ENCODE measurements at regions not wholly inside any gene's neighbourhood (a gene's known extent, or its start where the extent isn't known, plus 50 kb on each side); places are given as distances from the start of the nearest gene placed in this dataset.

- Mint-ChIP-seq H3K36me3 (peaks cover 0 to 29% (median 12%) of the 10 kb centered on the region in 3 donors), H3K27ac (peak overlapping the region in 3 of 8 donors; percentile 0 to 33 (median 29)), H3K9me3 (no peaks in the 10 kb centered on the region), H3K4me1 (peaks cover 2 to 14% (median 5%) of the 10 kb centered on the region in 3 donors), H3K27me3 (no peaks in the 10 kb centered on the region), H3K4me3 (no peak overlapping the region)
- Histone ChIP-seq H3K4me1 (ENCODE audit: insufficient read depth, low read length) (no peaks in the 10 kb centered on the region), H3K36me3 (ENCODE audit: insufficient read depth, low read length) (no peaks in the 10 kb centered on the region), H3K4me3 (ENCODE audit: low read length) (no peak overlapping the region), H3K27me3 (ENCODE audit: insufficient read depth, low read length, poor library complexity, severe bottlenecking) (no peaks in the 10 kb centered on the region), H3K27ac (ENCODE audit: low read depth, low read length) (no peak overlapping the region), H3K9me3 (ENCODE audit: low read length) (no peaks in the 10 kb centered on the region)
- no peak for DNase-seq
- ChIA-PET CTCF (no interaction called here), POLR2A (no interaction called here)
Observed at GRCh38 chr1:113007706-113008364, 51.8 kb upstream of the SLC16A1 start.

DNA sequence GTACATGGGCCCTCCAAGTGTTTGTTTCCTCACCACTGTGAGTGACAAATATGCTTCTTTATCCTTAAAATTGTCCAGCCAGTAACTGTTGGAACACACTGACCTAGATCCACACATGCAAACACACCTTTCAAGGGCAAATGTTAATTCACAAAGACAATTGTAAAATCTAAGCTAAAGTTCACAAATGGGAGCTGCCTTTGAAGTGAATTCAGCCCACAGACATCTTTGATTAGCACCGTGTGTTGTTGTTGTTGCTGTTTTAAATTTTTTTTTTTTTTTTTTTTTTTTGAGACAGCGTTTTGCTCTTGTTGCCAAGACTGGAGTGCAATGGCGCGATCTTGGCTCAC, 52.3 kb upstream of the SLC16A1 start:
- Histone ChIP-seq H3K27ac (ENCODE audit: low read depth, low read length) (no peak overlapping the region), H3K9me3 (ENCODE audit: low read length) (no peaks in the 10 kb centered on the region), H3K27me3 (ENCODE audit: insufficient read depth, low read length, poor library complexity, severe bottlenecking) (no peaks in the 10 kb centered on the region), H3K4me3 (ENCODE audit: low read length) (no peak overlapping the region), H3K4me1 (ENCODE audit: insufficient read depth, low read length) (no peaks in the 10 kb centered on the region), H3K36me3 (ENCODE audit: insufficient read depth, low read length) (no peaks in the 10 kb centered on the region)
- no peaks in the 10 kb centered on the region for H3K9me3 Mint-ChIP-seq
- no peak overlapping the region for H3K4me3 Mint-ChIP-seq
- peak overlapping the region in 2 of 8 donors; percentile 0 to 29 for H3K27ac Mint-ChIP-seq
- no peak for DNase-seq
- peaks cover 2 to 17% (median 7%) of the 10 kb centered on the region in 3 donors for H3K4me1 Mint-ChIP-seq
- POLR2A ChIA-PET, result no interaction called here
- H3K36me3 Mint-ChIP-seq, result peaks cover 0 to 26% (median 12%) of the 10 kb centered on the region in 3 donors
- no peaks in the 10 kb centered on the region for H3K27me3 Mint-ChIP-seq
- CTCF ChIA-PET, result no interaction called here

- DNase-seq, result no peak
- Mint-ChIP-seq H3K4me1 (peaks cover 2 to 16% (median 7%) of the 10 kb centered on the region in 3 donors), H3K36me3 (peaks cover 0 to 16% (median 6%) of the 10 kb centered on the region in 3 donors), H3K27ac (peak overlapping the region in 2 of 8 donors; percentile 19 to 26), H3K27me3 (no peaks in the 10 kb centered on the region), H3K4me3 (no peak overlapping the region), H3K9me3 (no peaks in the 10 kb centered on the region)
- no peaks in the 10 kb centered on the region for H3K4me1 ChIP-seq (ENCODE audit: insufficient read depth, low read length)
- H3K27ac ChIP-seq (ENCODE audit: low read depth, low read length), result no peak overlapping the region
- CTCF ChIA-PET, result interaction anchor here (0.7 kb wide), 1 partner anchor 626 kb away, joined by 3 read pairs; no protein-coding TSS in a partner anchor
- POLR2A ChIA-PET, result no interaction called here
- no peaks in the 10 kb centered on the region for H3K36me3 ChIP-seq (ENCODE audit: insufficient read depth, low read length)
- H3K27me3 ChIP-seq (ENCODE audit: insufficient read depth, low read length, poor library complexity, severe bottlenecking), result no peaks in the 10 kb centered on the region
- H3K4me3 ChIP-seq (ENCODE audit: low read length), result no peak overlapping the region
- no peaks in the 10 kb centered on the region for H3K9me3 ChIP-seq (ENCODE audit: low read length)
Observed at GRCh38 chr1:113012149-113012548, 56.2 kb upstream of the SLC16A1 start.

DNA sequence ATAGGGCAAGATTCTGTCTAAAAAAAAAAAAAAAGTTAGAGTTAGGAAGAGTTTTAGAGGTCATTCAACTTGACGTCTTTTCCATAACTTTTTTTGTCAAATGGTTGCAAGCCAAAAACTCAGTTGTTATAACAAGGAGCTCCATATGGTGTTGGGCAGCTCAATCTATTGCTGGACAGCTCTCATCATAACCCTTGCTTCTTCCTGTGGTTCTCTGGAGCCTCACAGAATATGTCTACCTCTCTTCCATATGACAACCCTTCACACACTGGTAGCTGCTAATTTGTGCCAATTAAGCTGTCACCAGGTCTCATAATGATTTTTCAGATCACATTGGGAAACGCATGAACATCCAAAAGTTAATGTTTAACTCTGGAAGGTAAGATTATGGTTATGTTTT, 57.8 kb upstream of the SLC16A1 start:
- no peaks in the 10 kb centered on the region for H3K9me3 ChIP-seq (ENCODE audit: low read length)
- Mint-ChIP-seq H3K27ac (no peak overlapping the region), H3K36me3 (peaks cover 0 to 6% (median 0%) of the 10 kb centered on the region in 3 donors), H3K4me3 (no peak overlapping the region), H3K27me3 (no peaks in the 10 kb centered on the region), H3K9me3 (no peaks in the 10 kb centered on the region), H3K4me1 (peaks cover 2 to 14% (median 7%) of the 10 kb centered on the region in 3 donors)
- no peaks in the 10 kb centered on the region for H3K27me3 ChIP-seq (ENCODE audit: insufficient read depth, low read length, poor library complexity, severe bottlenecking)
- POLR2A ChIA-PET, result no interaction called here
- no peaks in the 10 kb centered on the region for H3K36me3 ChIP-seq (ENCODE audit: insufficient read depth, low read length)
- no peak overlapping the region for H3K27ac ChIP-seq (ENCODE audit: low read depth, low read length)
- no peak overlapping the region for H3K4me3 ChIP-seq (ENCODE audit: low read length)
- H3K4me1 ChIP-seq (ENCODE audit: insufficient read depth, low read length), result no peaks in the 10 kb centered on the region
- CTCF ChIA-PET, result no interaction called here
- DNase-seq, result no peak

- POLR2A ChIA-PET, result no interaction called here
- no peak for DNase-seq
- Histone ChIP-seq H3K27ac (ENCODE audit: low read depth, low read length) (no peak overlapping the region), H3K9me3 (ENCODE audit: low read length) (no peaks in the 10 kb centered on the region), H3K27me3 (ENCODE audit: insufficient read depth, low read length, poor library complexity, severe bottlenecking) (no peaks in the 10 kb centered on the region), H3K4me1 (ENCODE audit: insufficient read depth, low read length) (no peaks in the 10 kb centered on the region), H3K36me3 (ENCODE audit: insufficient read depth, low read length) (no peaks in the 10 kb centered on the region), H3K4me3 (ENCODE audit: low read length) (no peak overlapping the region)
- Mint-ChIP-seq H3K27ac (no peak overlapping the region), H3K4me1 (peaks cover 2 to 14% (median 7%) of the 10 kb centered on the region in 3 donors), H3K9me3 (no peaks in the 10 kb centered on the region), H3K27me3 (no peaks in the 10 kb centered on the region), H3K4me3 (no peak overlapping the region), H3K36me3 (peaks cover 0 to 4% (median 0%) of the 10 kb centered on the region in 3 donors)
- CTCF ChIA-PET, result interaction anchor here (1.0 kb wide), 1 partner anchor 58 kb away, joined by 3 read pairs; no protein-coding TSS in a partner anchor
Observed at GRCh38 chr1:113014508-113014907, 58.5 kb upstream of the LRIG2 start.

DNA sequence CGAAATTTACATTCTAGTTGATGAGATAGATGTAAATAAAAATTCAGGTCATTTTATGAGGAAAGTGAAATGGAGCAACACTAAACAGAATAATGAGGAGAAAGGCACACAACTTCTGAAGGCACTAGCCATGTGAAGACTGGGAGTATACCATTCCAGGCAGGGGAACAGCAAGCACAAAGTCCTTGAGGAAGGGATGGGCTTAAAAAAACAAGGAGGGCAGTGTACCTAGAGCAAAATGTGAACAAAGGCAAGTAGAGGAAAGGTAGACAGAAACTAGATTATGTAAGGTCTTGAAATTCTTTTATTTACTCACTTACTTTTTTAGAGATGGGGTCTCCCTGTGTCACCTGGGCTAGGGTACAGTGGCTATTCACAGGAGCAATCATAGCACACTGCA, 54.1 kb upstream of the LRIG2 start:
- Mint-ChIP-seq H3K9me3 (no peaks in the 10 kb centered on the region), H3K27ac (peak overlapping the region in 2 of 8 donors; percentile 66 to 86), H3K4me1 (no peaks in the 10 kb centered on the region), H3K27me3 (no peaks in the 10 kb centered on the region), H3K4me3 (no peak overlapping the region), H3K36me3 (peaks cover 0 to 1% (median 0%) of the 10 kb centered on the region in 3 donors)
- POLR2A ChIA-PET, result no interaction called here
- CTCF ChIA-PET, result no interaction called here
- H3K27me3 ChIP-seq (ENCODE audit: insufficient read depth, low read length, poor library complexity, severe bottlenecking), result no peaks in the 10 kb centered on the region
- no peak overlapping the region for H3K27ac ChIP-seq (ENCODE audit: low read depth, low read length)
- H3K9me3 ChIP-seq (ENCODE audit: low read length), result no peaks in the 10 kb centered on the region
- H3K4me3 ChIP-seq (ENCODE audit: low read length), result no peak overlapping the region
- DNase-seq, result no peak
- H3K36me3 ChIP-seq (ENCODE audit: insufficient read depth, low read length), result no peaks in the 10 kb centered on the region
- H3K4me1 ChIP-seq (ENCODE audit: insufficient read depth, low read length), result no peaks in the 10 kb centered on the region

- no peak overlapping the region for H3K27ac ChIP-seq (ENCODE audit: low read depth, low read length)
- ChIA-PET CTCF (no interaction called here), POLR2A (no interaction called here)
- H3K4me1 ChIP-seq (ENCODE audit: insufficient read depth, low read length), result no peaks in the 10 kb centered on the region
- Mint-ChIP-seq H3K36me3 (peaks cover 0 to 5% (median 0%) of the 10 kb centered on the region in 3 donors), H3K4me1 (no peaks in the 10 kb centered on the region), H3K9me3 (no peaks in the 10 kb centered on the region), H3K27ac (peak overlapping the region in 3 of 8 donors; percentile 28 to 83 (median 67)), H3K4me3 (no peak overlapping the region), H3K27me3 (no peaks in the 10 kb centered on the region)
- H3K36me3 ChIP-seq (ENCODE audit: insufficient read depth, low read length), result no peaks in the 10 kb centered on the region
- H3K27me3 ChIP-seq (ENCODE audit: insufficient read depth, low read length, poor library complexity, severe bottlenecking), result no peaks in the 10 kb centered on the region
- no peak for DNase-seq
- no peaks in the 10 kb centered on the region for H3K9me3 ChIP-seq (ENCODE audit: low read length)
- H3K4me3 ChIP-seq (ENCODE audit: low read length), result no peak overlapping the region
Observed at GRCh38 chr1:113021430-113022085, 51.4 kb upstream of the LRIG2 start.

Data from CD8-positive, alpha-beta memory T cell (primary cell).